LNCaP clone FGC (cell line): ENCODE measurements at regions not wholly inside any gene's neighbourhood (a gene's known extent, or its start where the extent isn't known, plus 50 kb on each side); places are given as distances from the start of the nearest gene placed in this dataset.
"Not testable (repeated sequence)": the region's sequence is repeated elsewhere in the genome, so short reads cannot be mapped to it uniquely, and the experiment has no call there.

Experiments used
- DNase-seq: peaks from one replicate; pipeline ENCODE4 v3.0.0-alpha.2; 2011; ENCODE audit warnings: low read depth
- H3K4me3 ChIP-seq: 2 replicates; pipeline ENCODE4 v1.5.1; 2011; ENCODE audit warnings: mild to moderate bottlenecking, low read depth, low read length, control low read depth
- CTCF ChIP-seq: IDR thresholded peaks from 2 replicates; pipeline ENCODE4 v1.5.1; 2012; ENCODE audit warnings: mild to moderate bottlenecking; ENCODE audit not compliant: control insufficient read depth, insufficient read depth; ENCODE audit errors: extremely low read depth

- DNase-seq, result no peak
- no peak for TF ChIP-seq CTCF
Measured at GRCh38 chr2:195574312-195574711, 82.7 kb upstream of the SLC39A10 start.

GRCh38 chr2:195572895-195573683 is 83.9 kb upstream of the SLC39A10 start:
- H3K4me3 ChIP-seq, result no peak overlapping the region
- DNase-seq, result no peak
- no peak for TF ChIP-seq CTCF

More at GRCh38 chr2:195574312-195574711, 82.7 kb upstream of the SLC39A10 start:
- H3K4me3 ChIP-seq, result no peak overlapping the region

- no peak overlapping the region for H3K4me3 ChIP-seq
- DNase-seq, result no peak
- TF ChIP-seq CTCF, result no peak
Measured at GRCh38 chr2:195570329-195570728, 86.7 kb upstream of the SLC39A10 start.

- no peak overlapping the region for H3K4me3 ChIP-seq
- DNase-seq, result no peak
- no peak for TF ChIP-seq CTCF
Measured at GRCh38 chr2:195569255-195569654, 87.8 kb upstream of the SLC39A10 start.

- not testable (repeated sequence) for H3K4me3 ChIP-seq, DNase-seq
Measured at GRCh38 chr2:195564625-195565135, 92.3 kb upstream of the SLC39A10 start.

GRCh38 chr2:195563857-195564512 is 93.0 kb upstream of the SLC39A10 start:
- H3K4me3 ChIP-seq, result no peak overlapping the region
- no peak for DNase-seq
- no peak for TF ChIP-seq CTCF

- no peak for DNase-seq
- TF ChIP-seq CTCF, result no peak
- no peak overlapping the region for H3K4me3 ChIP-seq
Measured at GRCh38 chr2:195562570-195563566, 94.2 kb upstream of the SLC39A10 start.
